ENCODE measurements at regions not wholly inside any gene's neighbourhood (a gene's known extent, or its start where the extent isn't known, plus 50 kb on each side); places are given as distances from the start of the nearest gene placed in this dataset.
"Not testable (repeated sequence)": the region's sequence is repeated elsewhere in the genome, so short reads cannot be mapped to it uniquely, and the experiment has no call there.

DNA sequence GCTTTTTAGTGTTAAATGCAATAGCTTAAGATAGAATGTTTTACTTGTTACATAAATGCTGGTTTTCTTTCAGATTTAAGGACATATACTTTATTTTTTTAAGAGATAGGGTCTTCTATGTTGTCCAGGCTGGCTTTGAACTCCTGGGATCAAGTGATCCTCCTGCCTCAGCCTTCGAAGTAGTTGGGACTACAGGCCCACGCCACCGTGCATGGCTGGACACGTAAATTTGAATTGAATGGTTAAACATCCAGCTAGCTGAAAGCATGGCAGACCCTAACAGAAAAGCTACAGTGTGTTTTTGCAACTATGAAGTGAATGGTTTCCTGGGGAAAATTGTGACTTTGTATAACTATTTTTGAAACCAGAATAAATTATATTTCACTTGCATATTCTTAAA, 2888.6 kb downstream of the RPIA start:
- peaks cover 18 to 22% (median 18%) of the 10 kb centered on the region in 3 experiments; a peak in 6 of 7 replicates for H3K36me3 Mint-ChIP-seq (ENCODE audit: insufficient read depth in 1 of 3, low read depth in 3 of 3)
- H3K4me1 ChIP-seq (ENCODE audit: insufficient read depth, low read length); H3K56ac ChIP-seq (ENCODE audit: insufficient read length, low read depth, low read length); H3K27me3 ChIP-seq (ENCODE audit: insufficient read depth, low read length); H3K27ac ChIP-seq (ENCODE audit: insufficient read length, low read depth, low read length); H3K4ac ChIP-seq (ENCODE audit: low read depth, low read length); H3K23me2 ChIP-seq (ENCODE audit: insufficient read length, low read depth, low read length, poor library complexity, severe bottlenecking); H2BK5ac ChIP-seq (ENCODE audit: insufficient read length, low read length); H3K79me1 ChIP-seq (ENCODE audit: insufficient read depth, low read depth, low read length, poor library complexity, severe bottlenecking); H3K9me3 ChIP-seq (ENCODE audit: control insufficient read depth, low read depth, low read length); H3K27me3 Mint-ChIP-seq (ENCODE audit: low read depth); H4K91ac ChIP-seq (ENCODE audit: insufficient read length, low read depth, low read length); H4K8ac ChIP-seq (replicated peaks; ENCODE audit: insufficient read length, low read depth, low read length); DNase-seq; H2AK5ac ChIP-seq (ENCODE audit: insufficient read length, low read length); H2BK15ac ChIP-seq (ENCODE audit: low read depth, low read length); H3K14ac ChIP-seq (ENCODE audit: insufficient read depth, low read length); H3K9ac ChIP-seq (ENCODE audit: extremely low read depth, insufficient read length, low read length); H3T11ph ChIP-seq (ENCODE audit: low read length); H2BK20ac ChIP-seq (ENCODE audit: low read depth, low read length, poor library complexity, severe bottlenecking); H3K4me1 Mint-ChIP-seq; H2BK12ac ChIP-seq (ENCODE audit: insufficient read length, low read depth, low read length); H2AFZ ChIP-seq (ENCODE audit: low read length); H3K4me3 Mint-ChIP-seq; H3K23ac ChIP-seq (ENCODE audit: insufficient read length, low read depth, low read length); H4K20me1 ChIP-seq (ENCODE audit: control insufficient read depth, insufficient read depth, insufficient read length); H3K4me2 ChIP-seq (ENCODE audit: insufficient read depth, insufficient read length, low read length); H3K27ac Mint-ChIP-seq; H3K18ac ChIP-seq (ENCODE audit: insufficient read length, low read depth, low read length); H4K5ac ChIP-seq (ENCODE audit: insufficient read length, low read depth, low read length); H2BK120ac ChIP-seq (ENCODE audit: low read depth, low read length, poor library complexity, severe bottlenecking); H3K79me2 ChIP-seq (ENCODE audit: insufficient read depth, low read length): not testable (repeated sequence)
- WGBS (ENCODE audit: extremely low coverage, insufficient read length, low lambda C conversion rate) = no CpG with 5 or more reads among the region's 4 CpGs
- H3K9me3 Mint-ChIP-seq = peaks cover 65 to 71% of the 10 kb centered on the region in 2 experiments

DNA sequence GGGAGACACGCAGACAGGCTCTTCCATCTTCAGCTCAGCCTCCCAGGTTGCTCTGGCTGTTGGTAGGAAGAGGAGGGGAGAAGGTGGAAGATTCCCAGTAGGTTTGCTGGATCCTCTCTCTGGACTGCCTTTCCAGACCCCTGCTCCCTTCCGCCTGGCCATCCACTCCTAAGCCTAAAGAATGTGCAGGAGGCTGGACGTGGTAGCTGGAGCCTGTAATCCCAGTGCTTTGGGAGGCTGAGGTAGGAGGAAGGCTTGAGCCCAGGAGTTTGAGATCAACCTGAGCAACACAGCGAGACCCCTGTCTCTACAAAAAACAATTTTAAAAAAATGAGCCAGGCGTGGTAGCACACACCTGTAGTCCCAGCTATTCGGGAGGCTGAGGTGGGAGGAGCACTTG, 2895.6 kb downstream of the RPIA start:
- not testable (repeated sequence) for H3K79me1 ChIP-seq (ENCODE audit: insufficient read depth, low read depth, low read length, poor library complexity, severe bottlenecking); H3K4me2 ChIP-seq (ENCODE audit: insufficient read depth, insufficient read length, low read length); H4K5ac ChIP-seq (ENCODE audit: insufficient read length, low read depth, low read length); H4K8ac ChIP-seq (replicated peaks; ENCODE audit: insufficient read length, low read depth, low read length); H3K27ac ChIP-seq (ENCODE audit: insufficient read length, low read depth, low read length); H3T11ph ChIP-seq (ENCODE audit: low read length); H3K14ac ChIP-seq (ENCODE audit: insufficient read depth, low read length); H3K4me3 Mint-ChIP-seq; H3K4me1 Mint-ChIP-seq; H3K4ac ChIP-seq (ENCODE audit: low read depth, low read length); H2BK12ac ChIP-seq (ENCODE audit: insufficient read length, low read depth, low read length); H3K9ac ChIP-seq (ENCODE audit: extremely low read depth, insufficient read length, low read length); H3K27ac Mint-ChIP-seq; H4K91ac ChIP-seq (ENCODE audit: insufficient read length, low read depth, low read length); H3K18ac ChIP-seq (ENCODE audit: insufficient read length, low read depth, low read length); H2AFZ ChIP-seq (ENCODE audit: low read length); H2BK5ac ChIP-seq (ENCODE audit: insufficient read length, low read length); H2BK20ac ChIP-seq (ENCODE audit: low read depth, low read length, poor library complexity, severe bottlenecking); H3K4me1 ChIP-seq (ENCODE audit: insufficient read depth, low read length); H2AK5ac ChIP-seq (ENCODE audit: insufficient read length, low read length); H3K56ac ChIP-seq (ENCODE audit: insufficient read length, low read depth, low read length); H3K23me2 ChIP-seq (ENCODE audit: insufficient read length, low read depth, low read length, poor library complexity, severe bottlenecking); H2BK120ac ChIP-seq (ENCODE audit: low read depth, low read length, poor library complexity, severe bottlenecking); H2BK15ac ChIP-seq (ENCODE audit: low read depth, low read length); H3K79me2 ChIP-seq (ENCODE audit: insufficient read depth, low read length); H3K23ac ChIP-seq (ENCODE audit: insufficient read length, low read depth, low read length); DNase-seq; H3K27me3 ChIP-seq (ENCODE audit: insufficient read depth, low read length); H4K20me1 ChIP-seq (ENCODE audit: control insufficient read depth, insufficient read depth, insufficient read length)
- WGBS (ENCODE audit: extremely low coverage, insufficient read length, low lambda C conversion rate) = no CpG with 5 or more reads among the region's 6 CpGs
- peaks cover 24 to 33% (median 29%) of the 10 kb centered on the region in 3 experiments for H3K36me3 Mint-ChIP-seq (ENCODE audit: insufficient read depth in 1 of 3, low read depth in 3 of 3)
- H3K9me3 Mint-ChIP-seq = peaks cover 64 to 76% of the 10 kb centered on the region in 2 experiments
- peaks cover 13% of the 10 kb centered on the region for H3K27me3 Mint-ChIP-seq (ENCODE audit: low read depth)
- peaks cover 12% of the 10 kb centered on the region for H3K9me3 ChIP-seq (ENCODE audit: control insufficient read depth, low read depth, low read length)
